GM23338 (cell line): ENCODE measurements at regions not wholly inside any gene's neighbourhood (a gene's known extent, or its start where the extent isn't known, plus 50 kb on each side); places are given as distances from the start of the nearest gene placed in this dataset.
A peak's percentile ranks its signal among the peaks of the same experiment; 100 is the strongest.

Experiments
- ATAC-seq: fragments of 200-7000 bp; cut with Tn5 transposase; 3 replicates; pipeline ENCODE4 v1.9.1; 2020
- DNase-seq: peaks from one replicate; pipeline ENCODE4 v3.0.0-alpha.2; 2015; ENCODE audit warnings: low spot score
- H2AFZ ChIP-seq: fragments of 200-600 bp; sonication (generic); 2 replicates; pipeline ENCODE4 v1.8.0; 2016; ENCODE audit warnings: antibody characterized with exemption, mild to moderate bottlenecking, moderate library complexity
- H3F3A ChIP-seq: fragments of 200-600 bp; sonication (generic); replicated peaks from 2 replicates; pipeline ENCODE4 v1.8.0; 2017; ENCODE audit warnings: antibody characterized with exemption, mixed run types, low read depth
- H3K27ac ChIP-seq: fragments of 200-600 bp; sonication (generic); 2 replicates; pipeline ENCODE4 v1.6.1; 2016; ENCODE audit warnings: low read depth
- H3K27me3 ChIP-seq: fragments of 200-600 bp; sonication (generic); 2 replicates; pipeline ENCODE4 v1.8.0; 2016; ENCODE audit warnings: mild to moderate bottlenecking, mixed run types, moderate library complexity; ENCODE audit not compliant: insufficient read depth
- H3K36me3 ChIP-seq: fragments of 200-600 bp; sonication (generic); 2 replicates; pipeline ENCODE4 v1.8.0; 2016; ENCODE audit warnings: mild to moderate bottlenecking; ENCODE audit not compliant: insufficient read depth
- H3K4me1 ChIP-seq: fragments of 200-600 bp; sonication (generic); 2 replicates; pipeline ENCODE4 v1.8.0; 2016; ENCODE audit warnings: mild to moderate bottlenecking, moderate library complexity; ENCODE audit not compliant: insufficient read depth
- H3K4me2 ChIP-seq: fragments of 200-600 bp; sonication (generic); 2 replicates; pipeline ENCODE4 v1.7.1; 2017; ENCODE audit warnings: mixed run types
- H3K4me3 ChIP-seq: fragments of 200-600 bp; sonication (generic); 2 replicates; pipeline ENCODE4 v1.6.1; 2016; ENCODE audit warnings: mixed run types
- H3K79me2 ChIP-seq: fragments of 200-600 bp; sonication (generic); replicated peaks from 2 replicates; pipeline ENCODE4 v1.8.0; 2017; ENCODE audit warnings: mild to moderate bottlenecking; ENCODE audit not compliant: insufficient read depth
- H3K9me2 ChIP-seq: fragments of 200-600 bp; sonication (generic); 2 replicates; pipeline ENCODE4 v1.8.0; 2017; ENCODE audit not compliant: insufficient read depth
- H4K20me1 ChIP-seq: fragments of 200-600 bp; sonication (generic); replicated peaks from 2 replicates; pipeline ENCODE4 v1.8.0; 2017; ENCODE audit warnings: mild to moderate bottlenecking; ENCODE audit not compliant: insufficient read depth
- H3K27ac Mint-ChIP-seq: 2 replicates; pipeline ENCODE4 v1.8.0; 2020; ENCODE audit warnings: inconsistent platforms, mild to moderate bottlenecking, moderate library complexity, mixed read lengths
- H3K27me3 Mint-ChIP-seq: 3 replicates; pipeline ENCODE4 v1.8.0; 2022; ENCODE audit warnings: low read depth, mild to moderate bottlenecking, moderate library complexity, mixed read lengths, inconsistent platforms; ENCODE audit not compliant: insufficient read depth, poor library complexity
- H3K36me3 Mint-ChIP-seq: 3 replicates; pipeline ENCODE4 v1.8.0; 2021; ENCODE audit warnings: low read depth, mild to moderate bottlenecking, inconsistent platforms, moderate library complexity, mixed read lengths
- H3K4me1 Mint-ChIP-seq: 3 replicates; pipeline ENCODE4 v1.8.0; 2020; ENCODE audit warnings: mild to moderate bottlenecking, inconsistent platforms, mixed read lengths
- H3K4me3 Mint-ChIP-seq: 3 replicates; pipeline ENCODE4 v1.8.0; 2021; ENCODE audit warnings: moderate library complexity, mild to moderate bottlenecking, inconsistent platforms, mixed read lengths
- H3K9me3 Mint-ChIP-seq: 3 replicates; pipeline ENCODE4 v1.8.0; 2020; ENCODE audit warnings: moderate library complexity, mild to moderate bottlenecking, inconsistent platforms, mixed read lengths
- CTCF ChIP-seq, 2 experiments: fragments of 200-600 bp in 1 of 2; sonication (generic) in 1 of 2; conservative IDR thresholded peaks; 2 replicates each; pipeline versions ENCODE4 v1.5.1 to v1.6.1; 2016 to 2017; ENCODE audit warnings: antibody characterized with exemption in 2 of 2, low read depth in 2 of 2, mild to moderate bottlenecking in 2 of 2, moderate library complexity in 1 of 2
- ETS1 ChIP-seq: IDR thresholded peaks from 2 replicates; pipeline ENCODE4 v1.6.1; 2016; ENCODE audit warnings: antibody characterized with exemption
- JUNB ChIP-seq: IDR thresholded peaks from one replicate; pipeline ENCODE4 v1.6.1; 2016; ENCODE audit warnings: antibody characterized with exemption; ENCODE audit not compliant: unreplicated experiment
- NANOG ChIP-seq: IDR thresholded peaks from 2 replicates; pipeline ENCODE4 v1.6.1; 2016; ENCODE audit warnings: antibody characterized with exemption, borderline replicate concordance
- STAT1 ChIP-seq: IDR thresholded peaks from one replicate; pipeline ENCODE4 v1.6.1; 2016; ENCODE audit warnings: antibody characterized with exemption; ENCODE audit not compliant: unreplicated experiment
- TF ChIP-seq, protein P1 (sequence below): fragments of 250-450 bp; sonication (Bioruptor Pico); IDR thresholded peaks from 2 replicates; pipeline ENCODE4 v1.5.0; 2020; ENCODE audit warnings: mild to moderate bottlenecking, moderate library complexity

DNA sequence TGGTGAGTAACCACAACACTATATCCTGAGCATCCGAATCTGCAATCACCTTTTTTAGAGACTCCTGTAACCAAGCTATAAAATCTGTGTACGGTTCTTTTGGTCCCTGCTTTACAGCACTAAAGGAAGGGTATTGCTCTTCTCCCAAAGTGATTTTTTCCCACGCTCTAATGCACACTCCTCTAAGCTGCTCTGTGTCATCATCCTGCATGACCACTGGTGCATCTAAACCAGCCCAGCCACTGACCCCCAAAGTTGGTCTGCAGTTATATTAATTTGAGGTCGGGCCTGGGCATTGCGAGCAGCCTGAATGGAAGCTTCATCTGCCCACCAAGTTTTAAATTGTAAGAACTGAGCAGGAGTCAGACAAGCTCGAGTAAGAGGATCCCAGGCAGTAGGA lies 480.0 kb downstream of the PTPRU start (continued):
- TF ChIP-seq, protein P1, sequence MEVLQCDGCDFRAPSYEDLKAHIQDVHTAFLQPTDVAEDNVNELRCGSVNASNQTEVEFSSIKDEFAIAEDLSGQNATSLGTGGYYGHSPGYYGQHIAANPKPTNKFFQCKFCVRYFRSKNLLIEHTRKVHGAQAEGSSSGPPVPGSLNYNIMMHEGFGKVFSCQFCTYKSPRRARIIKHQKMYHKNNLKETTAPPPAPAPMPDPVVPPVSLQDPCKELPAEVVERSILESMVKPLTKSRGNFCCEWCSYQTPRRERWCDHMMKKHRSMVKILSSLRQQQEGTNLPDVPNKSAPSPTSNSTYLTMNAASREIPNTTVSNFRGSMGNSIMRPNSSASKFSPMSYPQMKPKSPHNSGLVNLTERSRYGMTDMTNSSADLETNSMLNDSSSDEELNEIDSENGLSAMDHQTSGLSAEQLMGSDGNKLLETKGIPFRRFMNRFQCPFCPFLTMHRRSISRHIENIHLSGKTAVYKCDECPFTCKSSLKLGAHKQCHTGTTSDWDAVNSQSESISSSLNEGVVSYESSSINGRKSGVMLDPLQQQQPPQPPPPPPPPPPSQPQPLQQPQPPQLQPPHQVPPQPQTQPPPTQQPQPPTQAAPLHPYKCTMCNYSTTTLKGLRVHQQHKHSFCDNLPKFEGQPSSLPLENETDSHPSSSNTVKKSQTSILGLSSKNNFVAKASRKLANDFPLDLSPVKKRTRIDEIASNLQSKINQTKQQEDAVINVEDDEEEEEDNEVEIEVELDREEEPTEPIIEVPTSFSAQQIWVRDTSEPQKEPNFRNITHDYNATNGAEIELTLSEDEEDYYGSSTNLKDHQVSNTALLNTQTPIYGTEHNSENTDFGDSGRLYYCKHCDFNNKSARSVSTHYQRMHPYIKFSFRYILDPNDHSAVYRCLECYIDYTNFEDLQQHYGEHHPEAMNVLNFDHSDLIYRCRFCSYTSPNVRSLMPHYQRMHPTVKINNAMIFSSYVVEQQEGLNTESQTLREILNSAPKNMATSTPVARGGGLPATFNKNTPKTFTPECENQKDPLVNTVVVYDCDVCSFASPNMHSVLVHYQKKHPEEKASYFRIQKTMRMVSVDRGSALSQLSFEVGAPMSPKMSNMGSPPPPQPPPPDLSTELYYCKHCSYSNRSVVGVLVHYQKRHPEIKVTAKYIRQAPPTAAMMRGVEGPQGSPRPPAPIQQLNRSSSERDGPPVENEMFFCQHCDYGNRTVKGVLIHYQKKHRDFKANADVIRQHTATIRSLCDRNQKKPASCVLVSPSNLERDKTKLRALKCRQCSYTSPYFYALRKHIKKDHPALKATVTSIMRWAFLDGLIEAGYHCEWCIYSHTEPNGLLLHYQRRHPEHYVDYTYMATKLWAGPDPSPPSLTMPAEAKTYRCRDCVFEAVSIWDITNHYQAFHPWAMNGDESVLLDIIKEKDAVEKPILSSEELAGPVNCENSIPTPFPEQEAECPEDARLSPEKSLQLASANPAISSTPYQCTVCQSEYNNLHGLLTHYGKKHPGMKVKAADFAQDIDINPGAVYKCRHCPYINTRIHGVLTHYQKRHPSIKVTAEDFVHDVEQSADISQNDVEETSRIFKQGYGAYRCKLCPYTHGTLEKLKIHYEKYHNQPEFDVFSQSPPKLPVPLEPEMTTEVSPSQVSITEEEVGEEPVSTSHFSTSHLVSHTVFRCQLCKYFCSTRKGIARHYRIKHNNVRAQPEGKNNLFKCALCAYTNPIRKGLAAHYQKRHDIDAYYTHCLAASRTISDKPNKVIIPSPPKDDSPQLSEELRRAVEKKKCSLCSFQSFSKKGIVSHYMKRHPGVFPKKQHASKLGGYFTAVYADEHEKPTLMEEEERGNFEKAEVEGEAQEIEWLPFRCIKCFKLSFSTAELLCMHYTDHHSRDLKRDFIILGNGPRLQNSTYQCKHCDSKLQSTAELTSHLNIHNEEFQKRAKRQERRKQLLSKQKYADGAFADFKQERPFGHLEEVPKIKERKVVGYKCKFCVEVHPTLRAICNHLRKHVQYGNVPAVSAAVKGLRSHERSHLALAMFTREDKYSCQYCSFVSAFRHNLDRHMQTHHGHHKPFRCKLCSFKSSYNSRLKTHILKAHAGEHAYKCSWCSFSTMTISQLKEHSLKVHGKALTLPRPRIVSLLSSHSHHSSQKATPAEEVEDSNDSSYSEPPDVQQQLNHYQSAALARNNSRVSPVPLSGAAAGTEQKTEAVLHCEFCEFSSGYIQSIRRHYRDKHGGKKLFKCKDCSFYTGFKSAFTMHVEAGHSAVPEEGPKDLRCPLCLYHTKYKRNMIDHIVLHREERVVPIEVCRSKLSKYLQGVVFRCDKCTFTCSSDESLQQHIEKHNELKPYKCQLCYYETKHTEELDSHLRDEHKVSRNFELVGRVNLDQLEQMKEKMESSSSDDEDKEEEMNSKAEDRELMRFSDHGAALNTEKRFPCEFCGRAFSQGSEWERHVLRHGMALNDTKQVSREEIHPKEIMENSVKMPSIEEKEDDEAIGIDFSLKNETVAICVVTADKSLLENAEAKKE (CRISPR knock-in tag), result no peak
- no peak for TF ChIP-seq JUNB
- TF ChIP-seq NANOG, result no peak
- TF ChIP-seq ETS1, result no peak
- TF ChIP-seq STAT1, result no peak

DNA sequence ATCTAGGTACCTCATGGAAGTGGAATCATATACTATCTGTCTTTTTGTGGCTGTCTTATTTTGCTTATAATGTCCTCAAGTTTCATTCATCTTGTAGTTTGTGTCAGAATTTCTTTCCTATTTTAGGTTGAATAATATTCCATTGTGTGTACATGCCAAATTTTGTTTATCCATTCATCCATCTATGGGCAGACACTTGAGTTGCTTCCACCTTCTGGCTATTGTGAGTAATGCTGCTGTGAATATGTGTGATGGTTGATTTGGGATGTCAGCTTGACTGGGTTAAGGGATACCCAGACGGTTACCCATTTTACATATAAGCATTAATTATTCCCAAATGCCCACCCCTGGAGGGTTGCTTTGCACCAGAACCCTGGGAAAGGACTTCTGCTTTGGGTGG lies 477.5 kb downstream of the PTPRU start:
- Histone ChIP-seq H3K27me3 (no peaks in the 10 kb centered on the region), H3K79me2 (no peaks in the 10 kb centered on the region), H4K20me1 (no peaks in the 10 kb centered on the region), H3K4me1 (no peaks in the 10 kb centered on the region), H3K36me3 (no peaks in the 10 kb centered on the region), H3K4me2 (no peak overlapping the region), H3K9me2 (no peaks in the 10 kb centered on the region), H3K27ac (no peak overlapping the region), H2AFZ (no peak overlapping the region), H3F3A (no peaks in the 10 kb centered on the region), H3K4me3 (no peak overlapping the region)
- DNase-seq (no peak), ATAC-seq (no peak)
- H3K27ac Mint-ChIP-seq, result no peak overlapping the region
- H3K9me3 Mint-ChIP-seq, result peaks cover 38% of the 10 kb centered on the region
- H3K4me1 Mint-ChIP-seq, result peaks cover 10% of the 10 kb centered on the region
- peaks cover 5% of the 10 kb centered on the region for H3K27me3 Mint-ChIP-seq
- TF ChIP-seq CTCF (conservative IDR thresholded peaks at IDR 0.05; ENCODE audit: low read depth in 2 of 2) (peak; percentile 36 to 44; a peak in 3 of 4 replicates), ETS1 (no peak)
- no peak overlapping the region for H3K4me3 Mint-ChIP-seq
- peaks cover 8% of the 10 kb centered on the region; the same call in 1 of the 3 replicates for H3K36me3 Mint-ChIP-seq
